ENCODE measurements at regions not wholly inside any gene's neighbourhood (a gene's known extent, or its start where the extent isn't known, plus 50 kb on each side); places are given as distances from the start of the nearest gene placed in this dataset.
A peak's percentile ranks its signal among the peaks of the same experiment; 100 is the strongest.

- TF ChIP-seq, protein P1, sequence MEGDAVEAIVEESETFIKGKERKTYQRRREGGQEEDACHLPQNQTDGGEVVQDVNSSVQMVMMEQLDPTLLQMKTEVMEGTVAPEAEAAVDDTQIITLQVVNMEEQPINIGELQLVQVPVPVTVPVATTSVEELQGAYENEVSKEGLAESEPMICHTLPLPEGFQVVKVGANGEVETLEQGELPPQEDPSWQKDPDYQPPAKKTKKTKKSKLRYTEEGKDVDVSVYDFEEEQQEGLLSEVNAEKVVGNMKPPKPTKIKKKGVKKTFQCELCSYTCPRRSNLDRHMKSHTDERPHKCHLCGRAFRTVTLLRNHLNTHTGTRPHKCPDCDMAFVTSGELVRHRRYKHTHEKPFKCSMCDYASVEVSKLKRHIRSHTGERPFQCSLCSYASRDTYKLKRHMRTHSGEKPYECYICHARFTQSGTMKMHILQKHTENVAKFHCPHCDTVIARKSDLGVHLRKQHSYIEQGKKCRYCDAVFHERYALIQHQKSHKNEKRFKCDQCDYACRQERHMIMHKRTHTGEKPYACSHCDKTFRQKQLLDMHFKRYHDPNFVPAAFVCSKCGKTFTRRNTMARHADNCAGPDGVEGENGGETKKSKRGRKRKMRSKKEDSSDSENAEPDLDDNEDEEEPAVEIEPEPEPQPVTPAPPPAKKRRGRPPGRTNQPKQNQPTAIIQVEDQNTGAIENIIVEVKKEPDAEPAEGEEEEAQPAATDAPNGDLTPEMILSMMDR (IDR thresholded peaks at IDR 0.05; ENCODE audit: insufficient read depth, low read length, missing control alignments) = no peak
- CTCF ChIA-PET = interaction anchor here (1.1 to 3.2 kb wide), 4 partner anchors 8 to 1216 kb away, joined by 3 to 16 read pairs (median 4); no protein-coding TSS in a partner anchor
- DNase-seq (ENCODE audit: low read depth, low spot score) = peak; percentile 92
- POLR2A ChIA-PET = interaction anchor here (1.9 kb wide), 1 partner anchor 9 kb away, joined by 6 read pairs; no protein-coding TSS in a partner anchor
- H3K4me3 ChIP-seq (ENCODE audit: low read depth, low read length) = no peak overlapping the region
Measured at GRCh38 chr10:51000164-51000563, 74.1 kb upstream of the PRKG1 start.

- TF ChIP-seq, protein P1 (IDR thresholded peaks at IDR 0.05; ENCODE audit: insufficient read depth, low read length, missing control alignments) = no peak
- no peak for DNase-seq (ENCODE audit: low read depth, low spot score)
- POLR2A ChIA-PET = interaction anchor here (1.9 kb wide), 1 partner anchor 9 kb away, joined by 6 read pairs; no protein-coding TSS in a partner anchor
- CTCF ChIA-PET = interaction anchor here (0.6 to 3.2 kb wide), 9 partner anchors 8 to 1316 kb away, joined by 3 to 16 read pairs (median 4); no protein-coding TSS in a partner anchor
- H3K4me3 ChIP-seq (ENCODE audit: low read depth, low read length) = no peak overlapping the region
Measured at GRCh38 chr10:51000976-51001375, 73.3 kb upstream of the PRKG1 start.

GRCh38 chr10:51001587-51001986, 72.7 kb upstream of the PRKG1 start:
- CTCF ChIA-PET = interaction anchor here (0.6 to 3.2 kb wide), 14 partner anchors 9 to 1315 kb away, joined by 3 to 16 read pairs (median 3); no protein-coding TSS in a partner anchor
- H3K4me3 ChIP-seq (ENCODE audit: low read depth, low read length) = no peak overlapping the region
- POLR2A ChIA-PET = no interaction called here
- DNase-seq (ENCODE audit: low read depth, low spot score) = no peak
- TF ChIP-seq, protein P1 (IDR thresholded peaks at IDR 0.05; ENCODE audit: insufficient read depth, low read length, missing control alignments) = peak; percentile 34

GRCh38 chr10:51002469-51002868, 71.8 kb upstream of the PRKG1 start:
- TF ChIP-seq, protein P1 (IDR thresholded peaks at IDR 0.05; ENCODE audit: insufficient read depth, low read length, missing control alignments) = no peak
- POLR2A ChIA-PET = no interaction called here
- CTCF ChIA-PET = interaction anchor here (0.6 to 3.2 kb wide), 9 partner anchors 9 to 1214 kb away, joined by 3 to 16 read pairs (median 4); no protein-coding TSS in a partner anchor
- H3K4me3 ChIP-seq (ENCODE audit: low read depth, low read length) = no peak overlapping the region
- DNase-seq (ENCODE audit: low read depth, low spot score) = no peak

- DNase-seq (ENCODE audit: low read depth, low spot score) = no peak
- TF ChIP-seq, protein P1 (IDR thresholded peaks at IDR 0.05; ENCODE audit: insufficient read depth, low read length, missing control alignments) = no peak
- POLR2A ChIA-PET = no interaction called here
- H3K4me3 ChIP-seq (ENCODE audit: low read depth, low read length) = no peak overlapping the region
- CTCF ChIA-PET = interaction anchor here (0.9 to 1.6 kb wide), 5 partner anchors 11 to 1211 kb away, joined by 3 to 7 read pairs (median 5); no protein-coding TSS in a partner anchor
Measured at GRCh38 chr10:51004776-51005175, 69.5 kb upstream of the PRKG1 start.

DNA sequence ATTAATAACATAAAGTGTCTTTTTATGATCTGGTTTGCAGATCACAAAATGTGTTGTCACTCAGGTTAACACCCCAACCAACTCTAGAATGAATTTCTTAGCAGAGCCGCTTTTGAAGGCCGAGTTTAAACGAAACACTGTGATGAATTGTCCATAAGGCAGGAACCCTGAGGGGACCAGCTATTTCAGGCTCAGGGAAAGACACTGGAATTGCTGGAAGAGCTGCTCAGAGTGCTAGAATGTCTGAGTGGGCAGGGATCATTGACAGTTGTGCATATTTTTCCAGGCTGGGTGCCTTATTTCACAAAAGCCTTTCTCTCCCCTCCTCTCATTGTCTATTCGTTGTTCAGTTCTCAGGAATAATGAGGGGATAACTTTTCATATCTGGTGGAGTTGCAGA, 68.7 kb upstream of the PRKG1 start:
- CTCF ChIA-PET = interaction anchor here (0.6 to 4.3 kb wide), 9 partner anchors 10 to 1295 kb away, joined by 3 to 16 read pairs (median 3); no protein-coding TSS in a partner anchor

More for the DNA sequence above, 68.7 kb upstream of the PRKG1 start:
- POLR2A ChIA-PET = no interaction called here
- TF ChIP-seq, protein P1 (IDR thresholded peaks at IDR 0.05; ENCODE audit: insufficient read depth, low read length, missing control alignments) = no peak
- H3K4me3 ChIP-seq (ENCODE audit: low read depth, low read length) = no peak overlapping the region
- DNase-seq (ENCODE audit: low read depth, low spot score) = no peak

All from AG04449 (cell line).